Cardiac muscle cell (in vitro differentiated cells and primary cell): ENCODE measurements at regions not wholly inside any gene's neighbourhood (a gene's known extent, or its start where the extent isn't known, plus 50 kb on each side); places are given as distances from the start of the nearest gene placed in this dataset.

ENCODE experiments used
- DNase-seq, 2 donors: peaks; one replicate each; pipeline versions ENCODE4 v3.0.0 to v3.0.0-alpha.2; 2010 to 2017; ENCODE audit warnings: low read depth in 1 of 2, low spot score in 1 of 2
- H3K27ac ChIP-seq: fragments of 200-600 bp; sonication (generic); 2 replicates; pipeline ENCODE4 v1.5.1; 2016
- H3K27me3 ChIP-seq: fragments of 200-600 bp; sonication (generic); 2 replicates; pipeline ENCODE4 v1.6.0; 2016; ENCODE audit warnings: control low read depth
- H3K36me3 ChIP-seq: fragments of 200-600 bp; sonication (generic); 2 replicates; pipeline ENCODE4 v1.5.1; 2016; ENCODE audit warnings: control low read depth
- H3K4me1 ChIP-seq: fragments of 200-600 bp; sonication (generic); 2 replicates; pipeline ENCODE4 v1.8.1; 2017; ENCODE audit warnings: low read depth, mild to moderate bottlenecking, mixed run types
- H3K4me3 ChIP-seq: fragments of 200-600 bp; sonication (generic); 2 replicates; pipeline ENCODE4 v1.5.1; 2016; ENCODE audit warnings: mild to moderate bottlenecking
- H3K9me3 ChIP-seq: fragments of 200-600 bp; sonication (generic); 2 replicates; pipeline ENCODE4 v1.5.1; 2017; ENCODE audit warnings: low read depth, mild to moderate bottlenecking, control low read depth
- CTCF ChIP-seq: IDR thresholded peaks from 2 replicates; pipeline ENCODE4 v1.5.1; 2012; ENCODE audit warnings: low read depth, mild to moderate bottlenecking, low read length

GRCh38 chr2:160917850-160918249, 242.4 kb upstream of the TANK start:
- H3K27ac ChIP-seq: no peak overlapping the region
- H3K4me1 ChIP-seq: peaks cover 7% of the 10 kb centered on the region
- no peaks in the 10 kb centered on the region for H3K27me3 ChIP-seq

GRCh38 chr2:160918258-160918657, 242.0 kb upstream of the TANK start:
- TF ChIP-seq CTCF: no peak
- H3K4me3 ChIP-seq: no peak overlapping the region

More at GRCh38 chr2:160917850-160918249, 242.4 kb upstream of the TANK start:
- TF ChIP-seq CTCF: no peak
- DNase-seq: no peak
- Histone ChIP-seq H3K36me3 (no peaks in the 10 kb centered on the region), H3K4me3 (no peak overlapping the region), H3K9me3 (no peaks in the 10 kb centered on the region)

GRCh38 chr2:160918906-160919503, 241.2 kb upstream of the TANK start:
- H3K4me1 ChIP-seq: peaks cover 7% of the 10 kb centered on the region
- H3K9me3 ChIP-seq: no peaks in the 10 kb centered on the region
- H3K27ac ChIP-seq: no peak overlapping the region
- peak; percentile 80 to 87 for DNase-seq
- TF ChIP-seq CTCF: peak; percentile 81
- H3K4me3 ChIP-seq: no peak overlapping the region
- H3K36me3 ChIP-seq: no peaks in the 10 kb centered on the region
- no peaks in the 10 kb centered on the region for H3K27me3 ChIP-seq

More at GRCh38 chr2:160918258-160918657, 242.0 kb upstream of the TANK start:
- no peak overlapping the region for H3K27ac ChIP-seq
- no peak for DNase-seq
- peaks cover 7% of the 10 kb centered on the region for H3K4me1 ChIP-seq
- H3K36me3 ChIP-seq: no peaks in the 10 kb centered on the region
- H3K9me3 ChIP-seq: no peaks in the 10 kb centered on the region
- H3K27me3 ChIP-seq: no peaks in the 10 kb centered on the region

- no peak for TF ChIP-seq CTCF
- H3K27ac ChIP-seq: no peak overlapping the region
- H3K4me1 ChIP-seq: peaks cover 7% of the 10 kb centered on the region
- H3K4me3 ChIP-seq: no peak overlapping the region
- no peaks in the 10 kb centered on the region for H3K27me3 ChIP-seq
- no peak for DNase-seq
- H3K9me3 ChIP-seq: no peaks in the 10 kb centered on the region
- H3K36me3 ChIP-seq: no peaks in the 10 kb centered on the region
These were observed 240.2 kb upstream of the TANK start for GRCh38 chr2:160920061-160920460.

GRCh38 chr2:160920791-160921303, 239.4 kb upstream of the TANK start:
- H3K27ac ChIP-seq: no peak overlapping the region
- DNase-seq: peak in 1 of 2 donors; percentile 97
- H3K4me1 ChIP-seq: peaks cover 11% of the 10 kb centered on the region
- H3K27me3 ChIP-seq: no peaks in the 10 kb centered on the region
- no peaks in the 10 kb centered on the region for H3K36me3 ChIP-seq
- TF ChIP-seq CTCF: no peak
- H3K9me3 ChIP-seq: no peaks in the 10 kb centered on the region
- H3K4me3 ChIP-seq: no peak overlapping the region
